CD4-positive, alpha-beta T cell treated with Interleukin-2 at 100 ng/mL for 4 hours (primary cell): ENCODE measurements at regions not wholly inside any gene's neighbourhood (a gene's known extent, or its start where the extent isn't known, plus 50 kb on each side); places are given as distances from the start of the nearest gene placed in this dataset.

Experiments
- DNase-seq: peaks from one replicate; pipeline ENCODE4 v3.0.0-alpha.2; 2020; ENCODE audit warnings: low spot score

DNA sequence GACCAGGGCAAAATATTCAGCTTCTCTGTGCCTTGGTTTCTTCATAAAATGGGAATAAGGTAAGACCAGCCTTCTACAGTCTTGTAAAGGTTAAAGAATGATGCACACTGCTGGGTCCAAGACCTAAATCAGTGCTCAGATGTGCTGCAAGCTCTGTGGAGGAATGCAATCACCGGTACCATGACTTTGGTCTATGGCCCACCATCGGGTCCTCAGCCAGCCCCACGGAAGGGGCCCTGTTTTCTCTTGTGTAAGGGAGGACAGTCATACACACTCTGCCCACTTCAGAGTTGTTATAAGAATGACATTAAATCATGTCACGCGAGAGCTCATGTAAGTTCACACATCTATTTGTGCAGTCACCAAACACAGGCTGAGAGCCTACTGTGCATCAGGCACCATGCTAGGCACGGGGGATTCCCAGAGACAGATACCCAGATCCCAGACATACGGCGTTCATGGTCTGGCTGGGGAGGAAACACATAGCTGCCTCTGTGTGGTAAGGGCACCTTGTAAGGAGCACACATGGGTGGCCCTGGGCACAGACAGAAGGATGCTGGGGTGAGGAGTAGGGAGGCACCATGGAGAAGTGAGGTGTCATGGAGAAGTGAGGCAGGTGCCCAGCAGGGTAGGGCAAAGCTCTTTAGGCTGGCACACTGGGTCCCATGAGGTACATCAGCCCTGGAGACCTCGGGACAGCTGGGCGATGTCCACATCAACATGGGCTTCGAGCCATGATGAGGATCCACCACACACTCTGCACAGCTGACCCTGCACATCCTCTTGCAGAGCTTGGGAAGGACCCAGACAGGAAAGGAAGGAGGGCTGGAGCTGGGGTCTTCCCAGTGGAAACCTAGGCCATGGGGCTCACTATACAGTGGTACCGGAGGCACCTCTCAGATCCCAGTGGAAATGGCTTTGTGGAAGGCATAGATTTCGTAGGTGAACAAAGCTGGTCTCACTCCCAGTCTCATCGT lies 190.4 kb upstream of the DIO3 start:
- DNase-seq = no peak

DNA sequence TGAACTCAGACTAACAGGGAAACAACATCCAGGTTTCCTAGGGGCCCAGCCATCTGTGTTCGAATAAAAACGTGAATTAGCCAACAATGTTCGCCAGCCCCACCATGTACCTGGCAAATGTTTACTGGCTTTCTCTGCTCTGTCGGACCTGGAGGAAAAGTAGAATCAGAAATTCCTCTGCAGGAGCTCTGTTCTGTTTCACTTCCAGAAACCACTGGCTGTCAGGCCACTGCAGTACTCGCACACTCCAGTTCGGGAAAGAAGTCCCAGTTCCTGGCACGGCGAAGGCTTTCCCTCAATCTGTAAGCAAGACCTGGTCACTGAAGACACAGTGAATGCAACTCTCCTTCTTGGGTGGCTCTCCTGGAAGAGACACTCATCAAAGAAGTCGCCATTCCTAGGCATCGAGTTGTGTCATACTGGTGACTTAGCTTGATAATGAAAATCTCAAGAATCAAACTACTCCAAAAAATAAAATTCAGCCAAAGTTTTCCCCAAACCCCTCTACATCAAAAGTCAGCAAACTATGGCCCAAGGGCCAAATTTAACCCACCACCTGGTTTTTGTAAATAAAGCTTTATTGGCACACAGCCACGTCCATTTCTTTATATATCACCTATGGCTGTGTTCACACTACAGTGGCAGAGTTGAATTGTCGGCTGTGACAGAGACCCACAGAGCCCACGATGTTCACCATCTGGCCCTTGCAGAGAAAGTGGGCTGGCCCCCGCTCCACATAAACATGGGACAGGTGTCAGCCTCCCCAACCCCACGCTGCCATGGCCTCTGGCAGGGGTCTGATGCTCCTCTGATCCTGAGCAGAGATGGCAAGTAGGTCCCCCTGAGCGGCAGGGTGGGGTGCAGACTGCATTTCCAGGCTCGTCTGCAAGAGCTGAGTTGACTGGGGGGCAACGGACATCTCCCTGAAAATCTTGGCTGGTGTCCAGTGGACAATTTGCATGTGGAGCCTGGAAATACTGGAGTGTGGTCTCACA lies 189.2 kb upstream of the DIO3 start:
- no peak for DNase-seq

DNA sequence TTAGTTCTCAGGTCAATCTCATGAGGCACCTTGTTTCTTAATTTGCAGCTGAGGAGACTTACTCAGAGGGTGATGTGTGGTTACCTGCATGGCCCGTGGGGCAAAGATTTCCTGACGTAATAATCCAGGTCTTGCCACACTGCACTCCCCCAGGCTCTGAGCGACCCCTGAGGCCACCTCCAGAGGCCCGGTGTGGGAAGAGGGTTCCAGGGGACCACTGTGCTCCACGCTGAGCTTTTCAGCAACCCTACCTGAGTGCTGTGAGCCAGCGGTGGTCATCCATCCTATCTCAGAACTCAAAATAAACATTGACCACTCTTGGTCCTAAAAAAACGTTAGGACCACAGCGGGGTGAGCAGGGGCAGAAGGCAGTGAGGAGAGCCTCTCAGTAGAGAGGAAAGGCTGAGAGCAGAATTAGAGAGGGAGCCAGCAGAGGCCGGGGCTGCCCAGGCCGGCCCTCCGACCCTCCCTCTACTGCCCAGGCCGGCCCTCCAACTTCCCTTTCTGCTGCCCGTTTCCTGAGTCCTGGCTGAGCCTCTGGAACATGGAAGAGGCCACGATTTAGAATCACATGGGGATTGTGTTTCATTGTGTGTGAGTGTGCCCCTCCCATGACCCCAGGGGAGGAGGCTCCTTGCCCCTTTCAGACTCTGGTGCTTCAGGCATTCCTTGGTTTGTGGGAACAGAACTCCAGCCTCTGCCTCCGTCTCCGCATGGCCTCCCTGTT lies 188.2 kb upstream of the DIO3 start:
- no peak for DNase-seq

DNA sequence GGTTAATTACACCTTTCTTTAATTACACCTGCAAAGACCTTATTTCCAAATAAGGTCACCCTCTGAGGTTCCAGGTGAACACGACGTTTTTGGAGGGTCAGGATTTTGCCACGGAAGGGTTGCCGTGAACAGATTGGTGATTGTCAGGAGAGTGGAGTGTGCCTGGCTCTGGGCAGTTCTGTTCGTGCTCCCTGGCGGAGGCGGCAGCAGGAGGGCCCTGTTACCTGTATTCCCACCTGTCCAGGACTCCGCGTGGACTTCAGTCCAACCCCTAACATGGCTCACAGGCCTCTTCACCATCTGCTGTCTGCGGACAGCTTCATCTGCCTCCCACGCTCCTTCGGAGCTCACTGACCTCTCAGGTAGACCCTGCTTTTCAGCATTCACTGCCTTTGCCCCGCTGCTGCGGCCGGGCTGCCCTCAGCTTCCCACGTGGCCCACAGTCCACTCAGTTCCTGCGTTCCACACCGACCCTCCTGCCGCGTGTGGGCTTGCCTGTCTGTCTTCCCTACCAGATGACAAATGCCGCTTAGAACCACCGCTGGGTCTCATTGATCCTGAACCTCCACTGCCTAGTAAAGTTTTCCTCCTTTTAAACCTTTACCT lies 187.5 kb upstream of the DIO3 start:
- no peak for DNase-seq

DNA sequence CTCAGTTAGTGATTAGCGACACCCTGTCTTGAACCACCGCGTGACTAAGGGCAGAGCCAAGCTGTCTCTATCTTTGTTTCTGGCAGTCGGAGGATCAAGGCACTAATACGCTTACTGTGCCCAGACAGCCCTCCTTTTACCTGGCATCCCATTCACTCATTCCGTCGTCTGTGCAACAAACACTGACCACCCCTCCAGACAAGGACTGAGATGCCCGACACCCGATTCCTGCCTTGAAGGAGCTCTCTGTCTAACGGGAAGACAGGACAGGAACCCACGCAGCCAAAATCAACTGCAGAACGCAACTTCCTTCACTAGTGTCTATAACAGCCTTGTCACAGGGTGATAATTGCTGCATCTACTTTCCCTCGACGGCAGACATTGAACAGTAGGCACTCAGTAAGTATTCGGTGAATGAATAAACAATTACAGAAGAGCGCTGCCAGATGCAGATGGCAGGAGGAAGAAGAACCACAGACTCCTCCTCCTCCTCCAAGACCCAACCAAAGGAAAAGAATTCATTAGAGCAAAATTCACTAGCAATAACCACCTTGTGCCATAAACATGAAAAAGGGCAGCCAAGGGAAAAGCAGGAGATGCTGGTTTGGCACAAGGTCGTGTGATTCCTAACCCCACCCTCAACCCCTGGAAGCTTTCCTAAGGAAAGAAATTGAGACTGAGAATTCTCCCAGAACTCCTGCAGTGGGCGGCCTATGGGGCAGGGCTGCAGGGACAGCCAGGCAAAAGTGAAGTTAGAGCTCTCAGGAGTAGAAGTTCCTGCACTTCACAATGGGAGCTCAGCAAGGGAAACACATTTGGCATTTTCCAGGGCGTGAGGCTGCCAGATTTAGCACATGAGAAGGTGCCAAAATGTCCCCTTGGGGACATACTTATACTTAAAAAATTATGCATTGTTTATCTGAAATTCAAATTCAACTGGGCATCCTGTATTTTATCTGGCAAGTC lies 186.6 kb upstream of the DIO3 start:
- DNase-seq = no peak

DNA sequence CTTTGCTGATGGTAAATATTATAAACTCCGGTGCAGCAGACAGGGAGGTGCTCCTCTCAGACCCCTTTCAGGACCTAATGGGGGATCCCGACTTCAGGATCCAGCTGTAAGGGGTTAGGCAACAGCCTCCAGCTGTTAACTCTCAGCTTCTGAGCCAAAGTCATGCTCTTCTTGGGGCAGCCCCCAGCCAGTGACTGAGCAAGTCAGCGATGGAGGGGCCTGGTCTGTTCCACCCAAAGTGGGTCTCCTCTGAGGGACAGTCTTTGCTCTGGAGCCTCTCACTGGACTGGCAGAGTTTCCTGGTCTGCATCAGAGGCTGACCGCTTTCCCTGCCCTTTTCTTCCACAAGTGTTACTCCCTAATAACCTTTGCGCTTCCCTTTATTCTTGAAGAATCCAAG lies 184.2 kb upstream of the DIO3 start:
- DNase-seq = no peak

DNA sequence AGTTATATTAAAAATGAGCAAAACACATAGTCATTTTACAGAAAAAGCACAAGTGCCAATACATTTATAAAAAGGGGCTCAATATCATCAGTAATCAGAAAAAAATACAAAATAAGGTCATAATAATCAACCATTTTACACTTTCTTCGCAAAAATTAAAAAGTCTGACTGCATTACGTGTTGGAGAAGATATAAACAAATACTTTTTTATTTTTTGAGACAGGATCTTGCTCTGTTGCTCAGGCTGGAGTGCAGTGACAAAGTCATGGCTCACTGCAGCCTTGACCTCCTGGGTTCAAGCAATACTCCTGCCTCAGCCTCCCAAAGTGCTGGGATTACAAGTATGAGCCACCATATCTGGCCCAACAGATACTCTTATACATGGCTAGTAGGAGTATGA lies 181.5 kb upstream of the DIO3 start:
- DNase-seq = no peak

DNA sequence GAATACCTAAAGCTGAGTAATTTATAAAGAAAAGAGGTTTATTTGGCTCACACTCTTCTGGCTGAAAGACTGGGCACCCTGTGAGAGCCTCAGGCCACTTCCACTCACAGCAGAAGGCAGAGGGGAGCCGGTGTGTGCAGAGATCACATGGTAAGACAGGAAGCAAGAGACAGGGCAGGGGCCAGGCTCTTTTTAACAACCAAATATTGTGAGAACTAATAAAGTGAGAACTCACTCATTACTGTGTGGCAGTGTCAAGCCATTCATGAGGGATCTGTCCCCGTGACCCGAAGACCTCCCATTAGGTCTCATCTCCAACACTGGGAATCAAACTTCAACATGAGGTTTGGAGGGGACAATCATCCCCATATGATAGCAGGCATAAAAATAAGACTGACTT lies 180.8 kb upstream of the DIO3 start:
- no peak for DNase-seq

DNA sequence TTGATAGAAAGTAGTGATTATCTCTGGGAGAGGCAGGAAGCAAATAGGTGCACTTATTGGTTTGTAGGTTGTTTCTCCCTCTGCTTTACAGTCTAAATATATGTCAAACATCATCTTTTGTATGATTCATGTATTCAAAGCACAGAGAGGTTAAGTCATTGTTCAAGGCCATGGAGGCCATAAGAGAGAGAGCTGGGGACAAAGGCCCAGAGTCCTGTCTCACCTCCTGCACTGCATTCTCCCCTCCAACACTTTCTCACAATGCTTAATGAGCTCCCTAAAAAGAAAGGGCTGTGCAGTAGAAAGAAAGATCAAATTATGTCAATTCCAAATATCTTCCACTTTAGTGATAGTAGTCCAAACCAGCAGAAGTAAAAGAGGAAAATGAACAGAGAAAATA lies 180.4 kb upstream of the DIO3 start:
- no peak for DNase-seq

DNA sequence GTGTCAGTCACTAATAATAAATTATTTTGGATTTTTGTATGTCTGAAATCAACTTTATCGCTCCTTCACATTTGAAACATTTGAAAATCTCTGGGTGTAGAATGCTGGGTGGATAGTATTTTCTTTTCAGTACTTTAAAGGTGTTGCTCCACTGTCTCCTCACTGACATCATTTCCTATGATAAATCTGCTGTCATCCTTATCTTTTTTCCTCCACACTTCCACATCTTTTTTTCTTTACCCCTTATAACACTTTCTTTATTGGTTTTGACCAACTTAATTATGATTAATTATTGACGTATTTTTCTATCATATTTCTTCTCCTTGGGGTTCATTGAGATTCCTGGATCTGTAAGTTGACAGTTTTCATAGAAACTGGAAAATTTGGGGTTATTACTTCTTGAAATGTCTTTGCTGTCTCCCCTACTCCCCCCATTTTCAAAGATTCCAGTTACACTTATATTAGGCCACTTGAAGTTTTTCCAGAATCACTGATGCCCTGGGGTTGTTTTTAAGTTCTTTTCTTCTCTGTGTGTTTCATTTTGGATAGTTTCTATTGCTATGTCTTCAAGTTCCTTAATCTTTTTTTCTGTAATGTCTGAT lies 177.5 kb upstream of the DIO3 start:
- DNase-seq = no peak

DNA sequence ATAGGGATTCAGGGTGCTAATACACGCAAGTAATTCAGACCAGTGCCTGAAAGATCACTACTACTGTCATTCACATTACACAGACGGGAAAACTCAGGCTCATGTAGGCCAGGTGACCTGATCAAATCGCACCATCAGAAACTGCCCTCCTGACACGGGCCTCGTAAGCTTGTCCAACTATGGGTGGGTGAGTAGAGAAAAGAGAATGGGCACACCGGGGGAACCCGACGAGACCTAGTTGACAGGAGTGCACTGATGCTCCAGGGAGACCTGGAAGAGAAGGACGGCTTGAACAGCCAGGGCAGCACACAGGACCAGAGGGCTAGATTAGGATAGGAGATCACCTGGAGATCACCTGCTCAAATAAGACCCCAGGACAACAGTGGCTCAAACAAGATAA lies 166.9 kb upstream of the DIO3 start:
- DNase-seq = no peak

DNA sequence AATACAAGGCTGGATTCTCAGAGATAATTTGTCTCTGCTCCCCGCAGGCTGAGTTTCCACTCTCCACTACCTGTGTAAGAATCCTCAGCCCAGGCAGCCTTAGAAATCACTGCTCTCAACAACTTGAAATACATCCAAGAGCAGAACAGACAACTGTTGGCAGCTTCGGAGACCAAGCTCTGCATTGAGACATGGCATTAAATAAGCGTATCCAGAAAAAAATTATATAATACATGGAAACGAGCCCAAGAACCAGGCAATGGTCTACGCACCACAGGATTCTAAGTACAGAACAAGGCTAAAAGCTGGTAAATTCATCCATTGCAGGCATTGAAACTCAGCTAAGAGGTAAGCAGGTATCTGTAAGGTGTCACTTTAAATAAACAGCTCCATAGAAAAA lies 165.5 kb upstream of the DIO3 start:
- no peak for DNase-seq

DNA sequence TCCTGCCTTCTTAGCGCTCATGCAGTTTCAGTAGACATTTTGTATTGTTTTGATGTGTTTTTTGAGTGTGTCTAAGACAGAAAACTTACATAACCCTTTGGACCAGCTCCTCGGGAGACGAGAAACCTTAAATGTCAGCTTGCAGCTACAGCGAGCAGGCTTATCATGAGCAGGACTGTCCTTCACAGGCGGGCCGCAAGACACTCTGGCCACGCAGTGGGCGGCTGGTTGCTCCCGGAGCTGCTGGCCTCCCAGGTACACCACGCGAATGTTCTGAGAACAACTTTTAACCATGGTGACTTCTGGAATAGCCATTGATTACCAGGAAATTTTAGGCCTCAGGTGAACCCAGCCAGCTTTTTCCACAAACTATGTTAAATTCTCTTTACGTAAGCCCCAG lies 164.1 kb upstream of the DIO3 start:
- no peak for DNase-seq

DNA sequence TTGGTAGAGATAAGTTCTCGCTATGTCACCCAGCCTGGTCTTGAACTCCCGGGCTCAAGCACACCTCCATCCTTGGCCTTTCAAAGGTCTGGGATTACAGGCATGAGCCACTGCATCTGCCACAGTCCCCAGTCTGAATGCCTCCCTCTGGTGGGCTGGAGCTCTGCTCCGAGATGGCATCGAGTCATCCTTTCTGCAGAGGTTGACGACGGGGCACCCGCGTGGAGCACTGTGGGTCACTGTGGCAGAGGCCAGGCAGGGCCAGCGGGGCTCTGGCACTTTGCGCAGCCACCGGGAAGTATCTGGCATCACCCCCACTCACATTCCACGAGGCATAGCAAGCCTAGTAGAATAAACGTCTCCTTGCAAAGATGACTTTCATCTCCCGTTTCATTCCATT lies 163.3 kb upstream of the DIO3 start:
- no peak for DNase-seq

DNA sequence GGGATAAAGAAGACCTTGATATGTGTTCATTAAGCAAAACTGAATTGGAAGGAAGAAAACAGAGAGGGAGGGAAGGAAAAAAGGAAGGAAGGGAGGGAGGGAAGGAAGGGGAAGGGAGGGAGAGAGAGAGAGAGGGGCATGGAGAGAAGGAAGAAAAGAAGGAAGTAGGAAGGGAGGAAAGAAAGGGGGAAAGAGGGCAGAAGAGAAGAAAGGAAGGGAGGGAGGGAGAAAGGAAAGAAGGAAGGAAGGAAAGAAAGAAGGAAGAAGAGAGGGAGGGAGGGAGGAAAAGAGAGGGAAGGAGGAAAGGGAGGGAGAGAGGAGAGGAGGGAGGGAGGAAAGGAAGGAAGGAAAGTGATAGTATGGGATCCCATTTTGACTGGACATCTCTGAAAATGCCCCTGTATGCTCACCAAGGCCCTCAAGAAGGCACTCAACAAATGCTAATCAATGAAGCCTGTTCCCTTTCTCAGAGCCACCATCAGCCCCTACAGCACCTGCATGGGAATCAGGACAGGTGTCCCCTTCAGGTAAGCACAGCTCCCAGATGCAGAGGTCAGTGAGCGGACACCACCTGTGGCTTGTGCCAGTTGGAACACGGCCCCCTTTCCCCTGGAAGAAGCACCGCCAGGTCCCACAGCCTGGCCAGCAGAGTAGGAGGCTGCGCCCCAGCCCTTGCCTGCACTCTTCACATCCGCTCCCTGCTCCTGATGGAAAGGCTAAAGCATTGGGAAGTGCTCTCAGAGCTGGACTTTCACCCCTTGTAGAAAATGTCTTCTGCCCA lies 161.4 kb upstream of the DIO3 start:
- DNase-seq = no peak

DNA sequence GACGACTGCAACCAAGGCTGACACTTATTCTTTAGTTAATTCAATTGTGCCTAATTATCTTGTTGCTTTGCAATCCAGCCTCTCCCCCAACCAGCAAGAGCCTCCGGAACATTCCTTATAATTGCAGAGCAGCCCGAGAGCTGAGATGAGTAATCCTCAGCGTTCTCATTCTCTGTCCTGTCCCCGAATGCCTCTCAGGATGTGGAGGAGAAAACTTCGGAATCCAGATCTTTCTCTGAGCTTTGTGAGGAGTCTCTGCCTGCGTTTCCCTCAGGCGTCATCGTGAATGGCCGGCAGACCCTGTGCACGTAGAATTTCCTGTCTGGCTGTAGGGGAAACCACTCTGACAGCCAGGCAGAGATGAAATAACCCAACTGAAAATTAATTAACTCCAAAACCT lies 160.5 kb upstream of the DIO3 start:
- no peak for DNase-seq

DNA sequence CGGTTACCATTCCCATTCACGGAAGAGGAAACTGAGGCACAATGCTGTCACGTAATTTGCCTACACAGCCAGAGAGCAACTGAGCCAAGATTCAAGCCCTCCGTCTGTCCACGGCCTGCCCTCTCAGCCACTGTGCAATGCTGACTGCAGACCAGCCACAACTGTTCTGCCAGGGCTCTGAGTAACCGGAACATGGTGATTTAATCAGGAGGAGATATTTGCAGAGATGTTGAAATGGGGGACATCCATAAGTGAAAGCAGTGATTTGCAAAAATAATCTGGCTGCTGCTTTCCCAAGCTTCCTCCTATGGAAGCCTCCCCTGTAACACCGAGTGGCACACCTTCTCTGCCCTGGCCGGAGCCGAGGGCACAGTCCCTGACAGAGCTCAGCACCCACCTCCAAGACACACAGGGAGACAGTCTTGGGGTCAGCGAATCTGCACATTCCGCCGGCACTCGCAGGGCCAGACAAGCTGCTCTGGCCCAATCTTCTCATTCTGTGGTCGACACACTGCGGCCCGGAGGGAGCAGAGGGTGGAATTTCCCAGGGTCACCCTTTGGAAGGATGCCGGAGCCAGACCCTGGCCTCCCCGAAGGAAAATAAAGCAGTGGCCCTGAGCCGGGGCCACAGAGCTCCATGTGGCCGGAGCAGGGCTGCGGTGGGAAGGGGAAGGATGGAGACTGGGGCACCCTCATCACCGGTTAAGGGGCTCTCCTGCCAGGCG lies 158.2 kb upstream of the DIO3 start:
- DNase-seq = no peak

DNA sequence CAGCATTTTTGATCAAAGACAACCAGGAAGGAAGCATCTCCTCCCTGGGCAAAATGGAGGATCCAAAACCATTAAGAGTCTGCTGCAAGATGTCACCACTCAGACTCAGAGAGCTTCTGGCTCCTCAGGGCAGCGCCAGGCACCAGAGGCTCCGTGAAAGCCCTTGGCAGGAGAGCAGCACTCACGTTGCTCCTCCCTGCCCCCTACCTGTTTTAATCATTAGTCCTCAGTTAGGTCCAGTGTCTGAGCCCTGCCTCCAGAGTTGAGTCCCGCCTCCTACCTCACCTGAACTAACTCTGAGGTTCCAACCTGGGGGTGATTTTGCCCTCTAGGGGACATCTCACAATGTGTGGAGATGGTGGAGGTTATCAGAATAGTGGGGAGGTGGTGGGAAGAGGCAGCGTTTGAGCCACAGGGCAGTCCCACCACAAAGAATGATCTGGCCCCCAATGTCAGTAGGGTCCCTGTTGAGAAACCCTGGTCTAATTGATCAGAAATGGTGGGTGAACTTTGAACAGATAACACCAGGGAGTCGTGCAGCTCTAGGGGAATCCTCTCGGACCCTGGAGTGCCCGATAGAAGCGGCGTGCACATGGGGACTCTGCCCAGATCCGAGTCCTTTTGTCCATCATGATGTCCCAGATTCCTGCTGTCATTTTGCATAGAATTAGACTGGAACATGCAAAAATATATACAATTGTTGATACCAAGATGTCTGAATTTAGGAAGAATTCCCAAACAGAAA lies 156.7 kb upstream of the DIO3 start:
- no peak for DNase-seq
